HCT116 (cell line): ENCODE measurements at regions not wholly inside any gene's neighbourhood (a gene's known extent, or its start where the extent isn't known, plus 50 kb on each side); places are given as distances from the start of the nearest gene placed in this dataset.

Experiments used
- ATAC-seq: fragments of 200-7000 bp; cut with Tn5 transposase; 2 replicates; pipeline ENCODE4 v1.9.1; 2020; ENCODE audit warnings: mild to moderate bottlenecking, moderate library complexity
- BruUV-seq: library from RNA; stranded (reverse); fragments of 400-500 nt; replicated peaks from 2 replicates; lab custom pipeline; 2021; lab: Mats Ljungman, UMichigan
- CTCF ChIA-PET: fragments of 300-600 bp; sonication (Branson Sonifier 250); formaldehyde crosslinking; loops from one replicate; lab custom pipeline; 2021; ENCODE audit warnings: antibody characterized with exemption; lab: Charles Lee
- POLR2A ChIA-PET: fragments of 300-600, 350-600 bp; sonication (Branson Sonifier 250); formaldehyde crosslinking; loops from one replicate; lab custom pipeline; 2021; ENCODE audit warnings: antibody characterized with exemption; lab: Charles Lee
- RAD21 ChIA-PET, 2 experiments: fragments of 300-600 bp; sonication (Branson Sonifier 250); formaldehyde crosslinking; loops; one replicate each; lab custom pipeline; 2023; ENCODE audit warnings: low total read pairs in 2 of 2; ENCODE audit not compliant: uncharacterized antibody in 2 of 2, unreplicated experiment in 2 of 2, low non-redundant PET in 1 of 2; lab: Charles Lee
- DNase-seq: peaks from one replicate; pipeline ENCODE4 v3.0.0-alpha.2; 2010; ENCODE audit warnings: low read depth, low spot score
- H2AFZ ChIP-seq: fragments of 200-600 bp; shearing (Covaris generic), sonication (generic); 2 replicates; pipeline ENCODE4 v1.6.1; 2017; ENCODE audit warnings: low read depth, mixed run types, mixed read lengths, antibody characterized with exemption, low read length; ENCODE audit not compliant: poor library complexity, severe bottlenecking
- H3K27ac ChIP-seq: 2 replicates; pipeline ENCODE4 v1.5.1; 2012; ENCODE audit warnings: low read depth, low read length
- H3K27me3 ChIP-seq: fragments of 200-600 bp; sonication (generic); 2 replicates; pipeline ENCODE4 v1.6.1; 2016; ENCODE audit warnings: mixed run types, low read length, mixed read lengths; ENCODE audit not compliant: insufficient read depth
- H3K36me3 ChIP-seq, 2 experiments: fragments of 200-500 bp in 1 of 2; fragments of 200-600 bp in 1 of 2; sonication (Bioruptor generic) in 1 of 2; sonication (generic) in 1 of 2; 2 replicates each; pipeline versions ENCODE4 v1.5.1 to v1.6.1; 2014 to 2016; ENCODE audit warnings: low read length in 2 of 2, inconsistent platforms in 1 of 2, mixed read lengths in 1 of 2, mixed run types in 1 of 2; ENCODE audit not compliant: insufficient read depth in 2 of 2, control insufficient read depth in 1 of 2
- H3K4me1 ChIP-seq, 2 experiments: fragments of 200-600 bp in 1 of 2; sonication (generic) in 1 of 2; 2 replicates each; pipeline versions ENCODE4 v1.5.1 to v1.6.1; 2012 to 2017; ENCODE audit warnings: low read length in 2 of 2, inconsistent platforms in 1 of 2, mild to moderate bottlenecking in 1 of 2, mixed read lengths in 1 of 2, mixed run types in 1 of 2, moderate library complexity in 1 of 2; ENCODE audit not compliant: insufficient read depth in 2 of 2, control insufficient read depth in 1 of 2
- H3K4me2 ChIP-seq: fragments of 200-600 bp; sonication (generic); 2 replicates; pipeline ENCODE4 v1.6.1; 2017; ENCODE audit warnings: mixed run types, low read length, mixed read lengths
- H3K4me3 ChIP-seq, 2 experiments: fragments of 200-600 bp in 1 of 2; sonication (generic) in 1 of 2; replicated peaks in 1 of 2; 2 replicates each; pipeline ENCODE4 v1.5.1; 2011 to 2016; ENCODE audit warnings: low read length in 2 of 2, control low read depth in 1 of 2, low read depth in 1 of 2, mild to moderate bottlenecking in 1 of 2, mixed read lengths in 1 of 2, mixed run types in 1 of 2
- H3K79me2 ChIP-seq: fragments of 200-600 bp; sonication (generic); 2 replicates; pipeline ENCODE4 v1.6.1; 2017; ENCODE audit warnings: mild to moderate bottlenecking, mixed run types, low read length, moderate library complexity, mixed read lengths; ENCODE audit not compliant: insufficient read depth
- H3K9ac ChIP-seq: fragments of 200-600 bp; sonication (generic); 2 replicates; pipeline ENCODE4 v1.6.1; 2016; ENCODE audit warnings: low read length, mixed read lengths
- H3K9me2 ChIP-seq: fragments of 200-600 bp; sonication (generic), shearing (Covaris generic); 2 replicates; pipeline ENCODE4 v1.6.1; 2017; ENCODE audit warnings: mixed run types, mild to moderate bottlenecking, moderate library complexity; ENCODE audit not compliant: insufficient read depth
- H3K9me3 ChIP-seq, 2 experiments: fragments of 200-500 bp in 1 of 2; fragments of 200-600 bp in 1 of 2; sonication (Bioruptor generic) in 1 of 2; sonication (generic) in 1 of 2; 2 replicates each; pipeline ENCODE4 v1.6.1; 2014 to 2017; ENCODE audit warnings: low read length in 2 of 2, mixed read lengths in 2 of 2, inconsistent platforms in 1 of 2, low read depth in 1 of 2, mild to moderate bottlenecking in 1 of 2, mixed run types in 1 of 2, moderate library complexity in 1 of 2; ENCODE audit not compliant: control insufficient read depth in 1 of 2, insufficient read depth in 1 of 2
- H4K20me1 ChIP-seq: fragments of 200-600 bp; sonication (generic), shearing (Covaris generic); 2 replicates; pipeline ENCODE4 v1.6.1; 2017; ENCODE audit warnings: mixed run types, mild to moderate bottlenecking, moderate library complexity; ENCODE audit not compliant: insufficient read depth
- EZH2 ChIP-seq: fragments of 200-600 bp; sonication (generic); IDR thresholded peaks from 2 replicates; pipeline ENCODE4 v1.6.1; 2017; ENCODE audit warnings: antibody characterized with exemption, mixed run types
- JUND ChIP-seq: IDR thresholded peaks from 2 replicates; pipeline ENCODE4 v1.6.1; 2012
- RAD21 ChIP-seq: IDR thresholded peaks from 2 replicates; pipeline ENCODE4 v1.6.1; 2012; ENCODE audit warnings: low read depth, mild to moderate bottlenecking
- SIN3A ChIP-seq: IDR thresholded peaks from 2 replicates; pipeline ENCODE4 v1.6.1; 2012; ENCODE audit warnings: low read depth
- SRF ChIP-seq: IDR thresholded peaks from 2 replicates; pipeline ENCODE4 v1.6.1; 2012; ENCODE audit warnings: low read depth
- TCF7L2 ChIP-seq: IDR thresholded peaks from 2 replicates; pipeline ENCODE4 v1.7.0; 2011; ENCODE audit warnings: borderline replicate concordance, inconsistent platforms; ENCODE audit not compliant: insufficient read depth, insufficient read length; ENCODE audit errors: extremely low read depth
- YY1 ChIP-seq: IDR thresholded peaks from 2 replicates; pipeline ENCODE4 v1.6.1; 2011; ENCODE audit warnings: low read length, low read depth, moderate library complexity, mild to moderate bottlenecking; ENCODE audit not compliant: insufficient replicate concordance; ENCODE audit errors: extremely low read depth
- ZFX ChIP-seq: fragments of 450-650 bp; IDR thresholded peaks from 2 replicates; pipeline ENCODE4 v1.6.1; 2017
- ZNF274 ChIP-seq: fragments of 200-500 bp; sonication (Bioruptor generic); IDR thresholded peaks from 2 replicates; pipeline ENCODE4 v1.6.1; 2014; ENCODE audit warnings: mild to moderate bottlenecking, low read depth, low read length, inconsistent platforms
- intact Hi-C: fragments of 100-400 bp; cut with micrococcal nuclease; formaldehyde crosslinking; loops from 2 replicates; pipeline ENCODE4 v1.10.0; 2022

DNA sequence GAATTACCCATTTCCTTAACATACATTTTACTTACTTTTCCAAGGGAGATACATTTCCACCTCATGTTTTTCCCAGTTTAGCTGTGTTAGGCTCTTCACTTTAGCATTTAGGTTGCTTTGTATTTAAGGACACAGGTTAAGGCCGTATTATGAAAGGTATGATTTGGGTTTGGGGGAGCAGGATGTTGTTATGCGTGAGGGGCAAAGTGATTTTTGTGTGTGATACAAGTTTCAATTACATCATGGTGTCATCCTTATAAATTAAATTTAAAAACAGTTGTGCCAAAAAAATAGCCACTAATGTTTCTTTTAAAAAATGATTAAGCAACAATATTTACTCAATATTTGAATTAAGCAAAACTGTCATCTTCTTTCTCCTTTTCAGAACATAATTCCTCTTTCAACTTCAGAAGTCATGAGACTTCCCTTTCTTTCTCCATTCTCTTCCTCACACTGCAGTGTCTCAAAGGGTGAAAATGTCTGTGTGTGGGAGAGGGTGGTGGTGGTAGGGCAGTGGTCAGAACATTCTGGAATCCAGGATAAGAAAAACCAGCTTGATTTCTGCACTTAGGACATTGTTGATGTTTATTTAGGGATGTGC, 126.2 kb downstream of the KCNRG start:
- Histone ChIP-seq H3K36me3 (no peaks in the 10 kb centered on the region), H3K9me2 (no peaks in the 10 kb centered on the region), H3K79me2 (no peaks in the 10 kb centered on the region), H3K27ac (no peak overlapping the region), H4K20me1 (no peaks in the 10 kb centered on the region), H3K4me3 (no peak overlapping the region), H3K27me3 (no peaks in the 10 kb centered on the region), H3K4me1 (no peaks in the 10 kb centered on the region), H3K9ac (no peak overlapping the region), H3K4me2 (no peak overlapping the region), H2AFZ (no peak overlapping the region), H3K9me3 (no peaks in the 10 kb centered on the region)
- POLR2A ChIA-PET = no interaction called here
- DNase-seq = no peak
- RAD21 ChIA-PET = no interaction called here
- intact Hi-C loops = no loop called here
- no peak for ATAC-seq
- CTCF ChIA-PET = no interaction called here
- BruUV-seq = no TSS peak
- no peak for TF ChIP-seq SRF
- no peak for TF ChIP-seq TCF7L2
- no peak for TF ChIP-seq SIN3A
- TF ChIP-seq ZNF274 = no peak
- TF ChIP-seq YY1 = no peak
- no peak for TF ChIP-seq EZH2
- no peak for TF ChIP-seq RAD21
- TF ChIP-seq ZFX = no peak

- H2AFZ ChIP-seq = no peak overlapping the region
- BruUV-seq = no TSS peak
- no peak overlapping the region for H3K4me2 ChIP-seq
- POLR2A ChIA-PET = no interaction called here
- H3K9me3 ChIP-seq = no peaks in the 10 kb centered on the region
- no peaks in the 10 kb centered on the region for H3K79me2 ChIP-seq
- ATAC-seq = no peak
- H3K9me2 ChIP-seq = no peaks in the 10 kb centered on the region
- RAD21 ChIA-PET = no interaction called here
- CTCF ChIA-PET = no interaction called here
- no peaks in the 10 kb centered on the region for H3K36me3 ChIP-seq
- no peak for DNase-seq
- no peak overlapping the region for H3K4me3 ChIP-seq
- H3K9ac ChIP-seq = no peak overlapping the region
- H4K20me1 ChIP-seq = no peaks in the 10 kb centered on the region
- TF ChIP-seq JUND = no peak
- TF ChIP-seq, all 23 proteins: peak for 0
- intact Hi-C loops = no loop called here
- Histone ChIP-seq H3K4me1 (no peaks in the 10 kb centered on the region), H3K27ac (no peak overlapping the region), H3K27me3 (no peaks in the 10 kb centered on the region)
Measured at GRCh38 chr13:50144246-50145160, 129.3 kb downstream of the KCNRG start.
